Esophagus squamous epithelium (tissue), 4 donors: ENCODE measurements at regions not wholly inside any gene's neighbourhood (a gene's known extent, or its start where the extent isn't known, plus 50 kb on each side); places are given as distances from the start of the nearest gene placed in this dataset.

Experiments used
- POLR2A ChIP-seq, 4 donors: fragments of 450-650 bp; IDR thresholded peaks; one replicate each; pipeline ENCODE4 v1.6.1; 2017; ENCODE audit warnings: antibody characterized with exemption in 4 of 4, mild to moderate bottlenecking in 4 of 4, moderate library complexity in 3 of 4
- TF ChIP-seq, protein P1 (sequence below), 6 experiments: fragments of 450-650 bp in 4 of 6; fragments of 200-600 bp in 2 of 6; sonication (generic) in 2 of 6; IDR thresholded peaks; one replicate each; pipeline ENCODE4 v1.5.1; 2016 to 2019; ENCODE audit warnings: antibody characterized with exemption in 6 of 6, mild to moderate bottlenecking in 4 of 6, moderate library complexity in 4 of 6

DNA sequence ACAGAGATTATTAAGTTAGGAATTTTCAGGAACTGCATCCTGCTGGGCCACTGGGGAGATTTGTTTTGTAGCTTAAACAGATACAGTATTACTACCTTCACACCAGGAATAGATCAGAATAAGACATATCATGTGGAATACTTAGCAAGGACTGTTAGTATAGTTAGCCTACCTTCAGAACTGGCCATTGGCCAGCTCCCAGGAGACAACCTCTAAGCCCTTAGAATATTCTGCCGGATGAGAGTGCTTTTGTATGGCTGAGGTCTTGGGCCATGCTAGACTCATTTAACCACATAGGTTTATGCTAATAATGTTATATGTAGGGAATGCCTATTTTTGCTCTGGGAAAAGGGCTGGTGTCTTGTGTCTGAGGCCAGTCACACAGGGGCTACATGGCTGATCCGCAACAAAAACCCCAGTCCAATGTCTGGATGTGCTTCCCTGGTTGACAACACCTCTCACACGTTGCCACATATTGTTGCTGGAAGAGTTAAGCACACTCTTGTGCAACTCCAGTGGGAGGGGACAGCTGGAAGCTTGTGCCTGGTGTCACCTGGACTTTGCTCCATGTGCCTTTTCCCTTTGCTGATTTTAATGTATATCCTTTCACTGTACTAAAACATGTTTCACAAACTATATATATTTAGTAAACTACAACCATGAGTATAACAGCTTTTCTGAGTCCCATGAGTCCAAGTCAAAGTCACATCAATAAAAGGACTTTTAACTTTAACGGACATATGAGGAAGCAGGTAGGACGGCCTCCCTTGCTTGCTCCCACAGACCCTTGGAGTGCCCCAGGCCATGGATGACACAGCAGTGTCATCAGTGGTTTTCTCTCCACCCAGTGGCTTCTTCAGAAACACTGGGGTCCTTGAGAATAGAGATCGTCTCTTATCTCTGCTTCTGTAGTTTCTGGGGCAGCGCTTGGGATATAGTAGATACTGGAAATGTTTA, 118.0 kb upstream of the C3orf80 start:
- TF ChIP-seq, protein P1, sequence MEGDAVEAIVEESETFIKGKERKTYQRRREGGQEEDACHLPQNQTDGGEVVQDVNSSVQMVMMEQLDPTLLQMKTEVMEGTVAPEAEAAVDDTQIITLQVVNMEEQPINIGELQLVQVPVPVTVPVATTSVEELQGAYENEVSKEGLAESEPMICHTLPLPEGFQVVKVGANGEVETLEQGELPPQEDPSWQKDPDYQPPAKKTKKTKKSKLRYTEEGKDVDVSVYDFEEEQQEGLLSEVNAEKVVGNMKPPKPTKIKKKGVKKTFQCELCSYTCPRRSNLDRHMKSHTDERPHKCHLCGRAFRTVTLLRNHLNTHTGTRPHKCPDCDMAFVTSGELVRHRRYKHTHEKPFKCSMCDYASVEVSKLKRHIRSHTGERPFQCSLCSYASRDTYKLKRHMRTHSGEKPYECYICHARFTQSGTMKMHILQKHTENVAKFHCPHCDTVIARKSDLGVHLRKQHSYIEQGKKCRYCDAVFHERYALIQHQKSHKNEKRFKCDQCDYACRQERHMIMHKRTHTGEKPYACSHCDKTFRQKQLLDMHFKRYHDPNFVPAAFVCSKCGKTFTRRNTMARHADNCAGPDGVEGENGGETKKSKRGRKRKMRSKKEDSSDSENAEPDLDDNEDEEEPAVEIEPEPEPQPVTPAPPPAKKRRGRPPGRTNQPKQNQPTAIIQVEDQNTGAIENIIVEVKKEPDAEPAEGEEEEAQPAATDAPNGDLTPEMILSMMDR (IDR thresholded peaks at IDR 0.05), result no peak
- no peak for TF ChIP-seq POLR2A (IDR thresholded peaks at IDR 0.05)
